Panc1 (cell line): ENCODE measurements at regions not wholly inside any gene's neighbourhood (a gene's known extent, or its start where the extent isn't known, plus 50 kb on each side); places are given as distances from the start of the nearest gene placed in this dataset.

Source experiments
- ATAC-seq: fragments of 200-7000 bp; cut with Tn5 transposase; 2 replicates; pipeline ENCODE4 v1.9.1; 2020; ENCODE audit warnings: mild to moderate bottlenecking, moderate library complexity
- BruUV-seq: library from RNA; stranded (reverse); fragments of 400-500 nt; replicated peaks from 2 replicates; lab custom pipeline; 2021; lab: Mats Ljungman, UMichigan
- CTCF ChIA-PET: fragments of 300-600 bp; sonication (Branson Sonifier 250); formaldehyde crosslinking; loops from one replicate; lab custom pipeline; 2022; ENCODE audit warnings: antibody characterized with exemption; lab: Charles Lee
- POLR2A ChIA-PET: fragments of 300-600 bp; sonication (Branson Sonifier 250); formaldehyde crosslinking; loops from one replicate; lab custom pipeline; 2022; ENCODE audit warnings: antibody characterized with exemption; lab: Charles Lee
- DNase-seq: peaks from one replicate; pipeline ENCODE4 v3.0.0-alpha.2; 2010; ENCODE audit warnings: low read depth, low spot score
- H3K27ac ChIP-seq: 2 replicates; pipeline ENCODE4 v1.5.1; 2011; ENCODE audit warnings: mild to moderate bottlenecking, low read length, inconsistent platforms
- H3K27me3 ChIP-seq: fragments of 200-500 bp; sonication (Bioruptor generic); 2 replicates; pipeline ENCODE4 v1.6.0; 2014; ENCODE audit warnings: low read length, inconsistent platforms; ENCODE audit not compliant: control insufficient read depth, insufficient read depth
- H3K36me3 ChIP-seq: fragments of 200-500 bp; sonication (Bioruptor generic); 2 replicates; pipeline ENCODE4 v1.5.1; 2014; ENCODE audit warnings: inconsistent platforms, mild to moderate bottlenecking, low read length, moderate library complexity; ENCODE audit not compliant: control insufficient read depth, insufficient read depth
- H3K4me1 ChIP-seq: 2 replicates; pipeline ENCODE4 v1.5.1; 2011; ENCODE audit warnings: inconsistent platforms, mild to moderate bottlenecking, low read length, moderate library complexity; ENCODE audit not compliant: control insufficient read depth, insufficient read depth
- H3K4me3 ChIP-seq, 2 experiments: 2 replicates each; pipeline ENCODE4 v1.5.1; 2011 to 2012; ENCODE audit warnings: low read depth in 2 of 2, low read length in 2 of 2, mild to moderate bottlenecking in 2 of 2, inconsistent platforms in 1 of 2, moderate library complexity in 1 of 2
- H3K9me3 ChIP-seq: fragments of 200-500 bp; sonication (Bioruptor generic); 2 replicates; pipeline ENCODE4 v1.5.1; 2014; ENCODE audit warnings: low read depth, mild to moderate bottlenecking, inconsistent platforms, low read length, moderate library complexity; ENCODE audit not compliant: control insufficient read depth, insufficient read depth
- CTCF ChIP-seq: fragments of 450-650 bp; IDR thresholded peaks from 2 replicates; pipeline ENCODE4 v1.5.1; 2017; ENCODE audit warnings: mild to moderate bottlenecking
- POLR2AphosphoS5 ChIP-seq: IDR thresholded peaks from 2 replicates; pipeline ENCODE4 v1.6.1; 2012; ENCODE audit warnings: mild to moderate bottlenecking, low read depth, low read length, moderate library complexity
- REST ChIP-seq, 2 experiments: IDR thresholded peaks; 2 replicates each; pipeline ENCODE4 v1.6.1; 2011 to 2012; ENCODE audit warnings: low read depth in 2 of 2, control low read depth in 1 of 2, low read length in 1 of 2, mild to moderate bottlenecking in 1 of 2, moderate library complexity in 1 of 2; ENCODE audit not compliant: insufficient read depth in 1 of 2
- SIN3A ChIP-seq: IDR thresholded peaks from 2 replicates; pipeline ENCODE4 v1.6.1; 2012; ENCODE audit warnings: low read depth, mild to moderate bottlenecking, low read length, moderate library complexity, borderline replicate concordance; ENCODE audit not compliant: insufficient read depth
- TCF7L2 ChIP-seq: IDR thresholded peaks from 2 replicates; pipeline ENCODE4 v1.6.1; 2011; ENCODE audit warnings: mild to moderate bottlenecking, low read depth, low read length, inconsistent platforms
- in situ Hi-C: cut with HindIII; loops from 2 replicates; pipeline ENCODE4 v1.10.0; 2016; ENCODE audit warnings: low sequenced_read_pairs, low pct_unique_long_range_greater_than_20kb
- intact Hi-C: fragments of 100-400 bp; cut with micrococcal nuclease; formaldehyde crosslinking; loops from one replicate; pipeline ENCODE4 v1.10.0; 2022; ENCODE audit not compliant: unreplicated experiment

GRCh38 chr3:168459226-168459784 lies 363.6 kb upstream of the GOLIM4 start:
- TF ChIP-seq SIN3A = no peak
- no peak for TF ChIP-seq REST (IDR thresholded peaks at IDR 0.05; ENCODE audit: insufficient read depth in 1 of 2, low read depth in 2 of 2, low read length in 1 of 2)
- no peak for TF ChIP-seq CTCF
- no peak for TF ChIP-seq TCF7L2
- TF ChIP-seq POLR2AphosphoS5 = no peak
- ChIA-PET CTCF (no interaction called here), POLR2A (no interaction called here)
- DNase-seq (no peak), ATAC-seq (no peak)
- no TSS peak for BruUV-seq
- no peaks in the 10 kb centered on the region for H3K4me1 ChIP-seq
- no peak overlapping the region for H3K4me3 ChIP-seq
- H3K36me3 ChIP-seq = no peaks in the 10 kb centered on the region
- no peaks in the 10 kb centered on the region for H3K9me3 ChIP-seq
- in situ Hi-C loops (no loop called here), intact Hi-C loops (no loop called here)
- no peaks in the 10 kb centered on the region for H3K27me3 ChIP-seq
- no peak overlapping the region for H3K27ac ChIP-seq

GRCh38 chr3:168457954-168458539 lies 362.3 kb upstream of the GOLIM4 start:
- no peak for DNase-seq
- ChIA-PET CTCF (no interaction called here), POLR2A (no interaction called here)
- ATAC-seq = no peak
- TF ChIP-seq REST (IDR thresholded peaks at IDR 0.05; ENCODE audit: insufficient read depth in 1 of 2, low read depth in 2 of 2, low read length in 1 of 2) (no peak), CTCF (no peak), POLR2AphosphoS5 (no peak), TCF7L2 (no peak), SIN3A (no peak)
- no peaks in the 10 kb centered on the region for H3K9me3 ChIP-seq
- no peak overlapping the region for H3K4me3 ChIP-seq
- no peak overlapping the region for H3K27ac ChIP-seq
- in situ Hi-C loops (no loop called here), intact Hi-C loops (no loop called here)
- no peaks in the 10 kb centered on the region for H3K27me3 ChIP-seq
- H3K36me3 ChIP-seq = no peaks in the 10 kb centered on the region
- no TSS peak for BruUV-seq
- no peaks in the 10 kb centered on the region for H3K4me1 ChIP-seq
